Smooth muscle cell (in vitro differentiated cells): ENCODE measurements at regions not wholly inside any gene's neighbourhood (a gene's known extent, or its start where the extent isn't known, plus 50 kb on each side); places are given as distances from the start of the nearest gene placed in this dataset.
"Not testable (repeated sequence)": the region's sequence is repeated elsewhere in the genome, so short reads cannot be mapped to it uniquely, and the experiment has no call there.

Experiments used
- DNase-seq: peaks from one replicate; lab custom pipeline; 2025; ENCODE audit not compliant: unreplicated experiment; lab: John Stamatoyannopoulos, UW
- H2AFZ ChIP-seq: fragments of 200-600 bp; sonication (generic); 2 replicates; pipeline ENCODE4 v1.6.0; 2016; ENCODE audit warnings: antibody characterized with exemption, low read depth, mild to moderate bottlenecking
- H3F3A ChIP-seq: fragments of 200-600 bp; sonication (generic); 2 replicates; pipeline ENCODE4 v1.6.0; 2017; ENCODE audit warnings: antibody characterized with exemption, low read depth
- H3K27ac ChIP-seq: fragments of 200-600 bp; sonication (generic); 2 replicates; pipeline ENCODE4 v1.5.1; 2016; ENCODE audit warnings: low read depth, mild to moderate bottlenecking
- H3K27me3 ChIP-seq: fragments of 200-600 bp; sonication (generic); 2 replicates; pipeline ENCODE4 v1.6.1; 2016; ENCODE audit warnings: low read depth, mild to moderate bottlenecking
- H3K36me3 ChIP-seq: fragments of 200-600 bp; sonication (generic); 2 replicates; pipeline ENCODE4 v1.5.1; 2016; ENCODE audit warnings: low read depth
- H3K4me1 ChIP-seq: fragments of 200-600 bp; sonication (generic); 2 replicates; pipeline ENCODE4 v1.5.1; 2016; ENCODE audit warnings: low read depth
- H3K4me2 ChIP-seq: fragments of 200-600 bp; sonication (generic); 2 replicates; pipeline ENCODE4 v1.6.0; 2016; ENCODE audit warnings: mild to moderate bottlenecking
- H3K4me3 ChIP-seq: fragments of 200-600 bp; sonication (generic); 2 replicates; pipeline ENCODE4 v1.5.1; 2016; ENCODE audit warnings: mild to moderate bottlenecking
- H3K79me2 ChIP-seq: fragments of 200-600 bp; sonication (generic); 2 replicates; pipeline ENCODE4 v1.6.0; 2016; ENCODE audit warnings: low read depth, mild to moderate bottlenecking
- H3K9ac ChIP-seq: fragments of 200-600 bp; sonication (generic); 2 replicates; pipeline ENCODE4 v1.6.0; 2016; ENCODE audit warnings: low read depth
- H3K9me3 ChIP-seq: fragments of 200-600 bp; sonication (generic); replicated peaks from 2 replicates; pipeline ENCODE4 v1.5.1; 2016; ENCODE audit warnings: low read depth
- H4K20me1 ChIP-seq: fragments of 200-600 bp; sonication (generic); 2 replicates; pipeline ENCODE4 v1.6.0; 2016; ENCODE audit warnings: low read depth
- CTCF ChIP-seq: fragments of 200-600 bp; sonication (generic); IDR thresholded peaks from 2 replicates; pipeline ENCODE4 v1.5.1; 2017; ENCODE audit warnings: borderline replicate concordance, mild to moderate bottlenecking, antibody characterized with exemption; ENCODE audit not compliant: insufficient read depth, poor library complexity, severe bottlenecking
- WGBS: methylation state at CpG from one replicate; pipeline ENCODE4 v1.1.7; 2016; ENCODE audit warnings: low lambda C conversion rate; 5-methylcytosine and 5-hydroxymethylcytosine counted together

GRCh38 chr3:177351206-177351605 lies 153.9 kb upstream of the TBL1XR1 start:
- H3K27me3 ChIP-seq: no peaks in the 10 kb centered on the region

GRCh38 chr3:177351757-177352158 lies 154.5 kb upstream of the TBL1XR1 start:
- Histone ChIP-seq H3K9ac (no peak overlapping the region), H3K79me2 (no peaks in the 10 kb centered on the region)
- 98% methylated on average over 3 of the region's 3 CpGs for whole genome bisulfite sequencing

More at GRCh38 chr3:177351206-177351605, 153.9 kb upstream of the TBL1XR1 start:
- Histone ChIP-seq H3K79me2 (no peaks in the 10 kb centered on the region), H3K9ac (no peak overlapping the region), H3K4me3 (no peak overlapping the region), H3F3A (no peaks in the 10 kb centered on the region), H3K36me3 (no peaks in the 10 kb centered on the region), H3K4me1 (peaks cover 13% of the 10 kb centered on the region), H4K20me1 (no peaks in the 10 kb centered on the region), H3K9me3 (no peaks in the 10 kb centered on the region), H3K27ac (no peak overlapping the region), H3K4me2 (no peak overlapping the region), H2AFZ (no peak overlapping the region)
- no peak for DNase-seq
- 92% methylated on average over 1 of the region's 1 CpG for WGBS
- TF ChIP-seq CTCF: no peak

GRCh38 chr3:177352424-177352823 lies 155.1 kb upstream of the TBL1XR1 start:
- H3K4me1 ChIP-seq: peaks cover 15% of the 10 kb centered on the region
- H3K27me3 ChIP-seq: no peaks in the 10 kb centered on the region
- H2AFZ ChIP-seq: no peak overlapping the region
- H4K20me1 ChIP-seq: no peaks in the 10 kb centered on the region
- H3K79me2 ChIP-seq: no peaks in the 10 kb centered on the region
- WGBS: 73% methylated on average over 4 of the region's 4 CpGs
- H3K4me2 ChIP-seq: no peak overlapping the region
- H3K4me3 ChIP-seq: no peak overlapping the region
- no peaks in the 10 kb centered on the region for H3K36me3 ChIP-seq
- DNase-seq: no peak
- peaks cover 4% of the 10 kb centered on the region for H3F3A ChIP-seq
- no peak for TF ChIP-seq CTCF
- H3K9ac ChIP-seq: no peak overlapping the region
- no peaks in the 10 kb centered on the region for H3K9me3 ChIP-seq
- H3K27ac ChIP-seq: no peak overlapping the region

More at GRCh38 chr3:177351757-177352158, 154.5 kb upstream of the TBL1XR1 start:
- H2AFZ ChIP-seq: no peak overlapping the region
- no peaks in the 10 kb centered on the region for H3K36me3 ChIP-seq
- no peak overlapping the region for H3K4me2 ChIP-seq
- no peaks in the 10 kb centered on the region for H3F3A ChIP-seq
- H3K27me3 ChIP-seq: no peaks in the 10 kb centered on the region
- TF ChIP-seq CTCF: no peak
- no peak overlapping the region for H3K27ac ChIP-seq
- no peaks in the 10 kb centered on the region for H4K20me1 ChIP-seq
- no peak for DNase-seq
- no peak overlapping the region for H3K4me3 ChIP-seq
- H3K4me1 ChIP-seq: peaks cover 8% of the 10 kb centered on the region
- no peaks in the 10 kb centered on the region for H3K9me3 ChIP-seq

GRCh38 chr3:177353140-177353539 lies 155.9 kb upstream of the TBL1XR1 start:
- no peaks in the 10 kb centered on the region for H3K36me3 ChIP-seq
- H3K4me2 ChIP-seq: no peak overlapping the region
- no peaks in the 10 kb centered on the region for H3K79me2 ChIP-seq
- H3K27me3 ChIP-seq: no peaks in the 10 kb centered on the region
- no peaks in the 10 kb centered on the region for H3K9me3 ChIP-seq
- H3K27ac ChIP-seq: no peak overlapping the region
- H4K20me1 ChIP-seq: no peaks in the 10 kb centered on the region
- peaks cover 11% of the 10 kb centered on the region for H3F3A ChIP-seq
- no peak overlapping the region for H2AFZ ChIP-seq
- no peak for TF ChIP-seq CTCF
- no peak overlapping the region for H3K9ac ChIP-seq
- peaks cover 22% of the 10 kb centered on the region for H3K4me1 ChIP-seq
- no peak for DNase-seq
- WGBS: 97% methylated on average over 8 of the region's 8 CpGs
- no peak overlapping the region for H3K4me3 ChIP-seq

- not testable (repeated sequence) for H3K4me3 ChIP-seq, H3K27me3 ChIP-seq, H4K20me1 ChIP-seq, H3K27ac ChIP-seq, H3K36me3 ChIP-seq, H3K79me2 ChIP-seq, H3K9me3 ChIP-seq, DNase-seq, H3K9ac ChIP-seq, H3K4me2 ChIP-seq, H2AFZ ChIP-seq
- Histone ChIP-seq H3K4me1 (peaks cover 29% of the 10 kb centered on the region), H3F3A (peaks cover 13% of the 10 kb centered on the region)
- 98% methylated on average over 3 of the region's 3 CpGs for WGBS
Measured at GRCh38 chr3:177353879-177354278, 156.6 kb upstream of the TBL1XR1 start.
